DMS153 treated with DMSO at 0.1 percent for 48 hours (cell line): ENCODE measurements at regions not wholly inside any gene's neighbourhood (a gene's known extent, or its start where the extent isn't known, plus 50 kb on each side); places are given as distances from the start of the nearest gene placed in this dataset.

ENCODE experiments used
- DNase-seq: peaks from one replicate; lab custom pipeline; 2025; ENCODE audit not compliant: unreplicated experiment; lab: John Stamatoyannopoulos, UW

DNA sequence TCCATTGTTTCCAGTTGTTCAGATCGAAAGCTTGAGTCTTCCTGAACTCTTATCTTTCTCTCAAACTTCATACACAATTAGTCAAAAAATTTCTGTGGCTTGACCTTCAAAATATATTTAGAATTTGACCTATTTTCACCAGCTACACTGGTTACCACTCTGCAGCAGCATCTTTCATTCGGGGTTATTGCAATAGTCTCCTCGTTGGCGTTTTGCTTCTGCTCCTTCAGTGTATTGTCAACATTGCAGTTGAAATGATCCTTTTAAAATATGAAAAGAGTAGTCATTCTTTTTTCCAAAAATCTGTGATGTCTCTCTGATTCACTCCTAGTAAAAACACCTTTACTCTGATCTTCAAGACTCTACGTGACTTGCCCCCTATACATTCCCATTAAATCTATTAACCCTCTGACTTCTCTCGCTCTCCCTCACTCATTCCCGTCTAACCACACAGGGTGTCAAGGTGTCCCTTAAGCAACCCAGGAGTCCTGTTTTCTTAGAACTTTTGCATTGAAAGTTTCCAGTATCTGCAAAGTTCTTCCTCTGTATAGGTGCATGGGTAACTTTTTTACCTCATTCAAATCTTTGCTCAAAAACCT is 480.2 kb upstream of the B3GALT2 start:
- no peak for DNase-seq

DNA sequence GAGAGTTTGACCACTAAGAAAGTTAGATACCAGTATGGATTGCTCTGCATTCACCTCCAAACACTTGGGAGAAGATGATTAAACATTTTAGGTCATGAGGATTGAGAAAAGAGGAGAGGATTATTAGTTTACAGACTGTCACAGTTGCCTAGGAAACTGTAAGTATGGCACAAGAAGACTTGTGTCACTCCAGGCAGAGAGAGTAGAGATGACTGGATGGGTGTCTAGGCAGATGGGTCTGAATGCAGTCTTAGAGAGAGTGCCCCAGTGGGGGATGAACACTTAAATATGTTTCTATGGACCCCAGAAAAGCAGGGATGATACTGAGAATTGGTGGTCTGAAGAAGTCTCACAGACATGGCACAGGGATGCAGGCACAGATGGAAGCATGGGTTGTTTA is 477.6 kb upstream of the B3GALT2 start:
- DNase-seq: no peak

DNA sequence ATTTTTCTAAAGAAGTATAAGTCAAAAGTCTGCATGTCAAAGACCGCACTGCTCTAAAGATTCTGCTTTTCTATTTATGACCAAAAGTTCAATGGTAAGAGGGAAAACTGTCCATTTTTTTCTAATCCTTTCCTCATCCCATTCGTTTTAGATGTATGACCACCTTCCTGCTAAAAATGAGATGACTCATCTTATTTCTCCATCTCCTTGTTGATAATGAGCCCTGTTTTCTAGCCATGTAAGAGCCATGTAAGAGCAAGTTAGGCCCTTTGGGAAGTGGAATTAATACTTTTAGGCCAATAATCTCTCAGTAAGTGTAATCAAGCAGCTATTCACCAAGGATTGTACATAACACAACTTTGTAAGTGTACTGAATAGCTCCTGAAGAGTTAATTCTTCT is 475.6 kb upstream of the B3GALT2 start:
- DNase-seq: no peak

DNA sequence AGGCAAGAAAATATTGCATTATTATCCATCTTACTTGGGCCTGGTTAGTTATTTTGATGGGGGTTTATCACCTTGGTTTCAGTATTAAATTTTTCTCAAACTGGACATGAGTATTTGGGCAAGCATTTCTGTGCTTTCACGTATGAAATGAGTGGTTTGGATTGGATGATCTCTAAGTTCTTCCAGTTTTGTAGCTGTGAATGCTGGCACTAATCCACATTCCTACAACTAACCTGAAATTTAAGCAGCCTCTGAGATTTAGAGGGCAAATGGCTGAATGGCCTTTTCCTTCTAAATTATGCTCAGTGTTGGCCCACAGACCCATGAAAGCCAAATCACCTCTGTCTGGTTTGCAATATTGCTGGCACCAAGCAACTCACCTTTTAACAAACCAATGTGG is 475.0 kb upstream of the B3GALT2 start:
- DNase-seq: no peak

DNA sequence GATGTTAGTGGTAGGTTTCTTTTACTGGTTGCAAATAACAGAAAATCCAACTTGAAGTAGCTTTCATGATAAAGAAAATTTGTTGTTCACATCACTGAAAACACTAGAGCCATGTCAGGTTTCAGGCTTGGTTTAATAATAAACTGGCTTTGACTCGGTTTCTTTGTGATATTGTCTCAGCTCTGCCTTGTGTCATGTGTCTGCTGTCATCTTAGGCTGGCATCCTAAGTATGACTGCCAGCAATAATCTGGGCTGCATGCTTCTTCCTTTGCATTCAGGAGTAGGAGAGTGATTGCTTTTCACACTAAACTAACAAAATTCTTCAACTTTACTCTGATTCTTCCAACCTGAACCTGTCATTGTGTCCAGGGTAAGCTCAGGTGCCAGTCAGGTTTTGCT is 474.0 kb upstream of the B3GALT2 start:
- no peak for DNase-seq

DNA sequence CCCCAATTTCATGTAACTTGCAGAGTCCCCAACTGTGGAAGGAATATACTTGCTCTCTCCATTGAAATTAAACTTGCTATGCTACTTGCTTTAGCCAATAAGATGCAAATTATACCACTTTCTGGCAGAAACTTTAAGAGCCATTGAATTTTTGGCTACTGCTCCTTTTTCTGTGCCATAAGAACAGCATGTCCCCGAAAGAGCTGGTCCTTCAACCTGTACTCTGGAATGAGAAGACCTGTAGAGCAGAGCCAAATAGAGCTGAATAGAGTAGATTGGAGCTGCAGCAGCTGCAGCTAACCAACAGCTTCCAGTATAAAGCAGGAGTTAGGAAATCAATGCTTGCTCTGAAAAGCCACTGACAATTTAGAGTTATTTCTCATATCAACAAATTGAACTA is 472.3 kb upstream of the B3GALT2 start:
- no peak for DNase-seq

DNA sequence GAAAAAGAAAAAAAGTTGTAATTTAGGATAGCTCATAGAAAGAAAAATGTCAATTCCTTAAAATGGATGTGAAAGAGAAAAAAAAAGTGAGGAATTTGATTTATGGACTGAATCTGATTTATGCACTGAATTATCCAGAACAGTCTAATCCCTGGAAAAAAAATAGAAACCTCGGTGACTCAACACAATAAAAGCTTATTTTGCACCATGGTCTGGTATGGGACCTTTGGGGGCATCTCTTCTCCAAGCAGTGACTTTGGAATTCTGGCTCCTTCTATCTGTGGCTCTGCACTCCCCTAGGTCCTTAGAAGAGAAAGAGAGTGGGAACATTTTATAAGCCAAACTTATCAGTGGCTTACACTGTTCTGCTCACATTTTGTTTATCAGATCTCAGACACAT is 471.7 kb upstream of the B3GALT2 start:
- DNase-seq: no peak

DNA sequence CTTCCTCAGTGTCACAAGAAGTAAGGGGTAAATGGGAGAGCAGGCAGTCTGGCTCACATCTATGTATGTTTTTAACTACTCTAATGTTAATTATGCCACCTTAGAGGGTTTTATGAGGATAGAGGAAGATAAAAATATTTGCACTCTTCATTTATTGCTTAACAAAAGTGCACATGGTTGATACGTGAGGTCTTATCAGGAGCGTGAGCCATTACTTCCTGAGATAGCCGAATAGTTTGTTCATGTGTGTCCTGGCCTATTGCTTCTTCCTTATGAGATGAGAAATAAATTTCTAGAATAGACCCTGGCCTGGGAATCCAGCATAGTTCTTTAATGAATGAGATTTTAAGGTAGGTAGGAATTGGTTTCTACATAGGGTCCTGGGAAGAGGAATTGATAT is 471.1 kb upstream of the B3GALT2 start:
- DNase-seq: no peak

DNA sequence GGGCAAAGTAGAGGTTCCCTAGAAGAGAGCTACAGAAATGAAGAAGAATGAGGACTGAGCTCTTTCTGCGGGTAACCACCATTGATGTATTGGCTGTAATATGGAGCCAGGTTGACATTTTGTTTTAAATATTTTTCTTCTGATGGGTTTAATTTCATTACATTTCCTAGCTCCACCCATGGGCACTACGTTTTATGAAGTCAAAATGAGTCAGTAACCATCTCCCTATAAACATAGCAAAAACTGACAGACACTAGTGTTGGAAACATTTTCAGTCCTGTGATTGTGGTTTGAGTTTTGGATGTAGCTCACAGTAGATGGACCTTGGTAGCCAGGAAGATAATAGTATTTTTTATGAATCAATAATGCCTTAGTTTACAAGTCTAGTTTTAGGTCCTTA is 470.4 kb upstream of the B3GALT2 start:
- no peak for DNase-seq

DNA sequence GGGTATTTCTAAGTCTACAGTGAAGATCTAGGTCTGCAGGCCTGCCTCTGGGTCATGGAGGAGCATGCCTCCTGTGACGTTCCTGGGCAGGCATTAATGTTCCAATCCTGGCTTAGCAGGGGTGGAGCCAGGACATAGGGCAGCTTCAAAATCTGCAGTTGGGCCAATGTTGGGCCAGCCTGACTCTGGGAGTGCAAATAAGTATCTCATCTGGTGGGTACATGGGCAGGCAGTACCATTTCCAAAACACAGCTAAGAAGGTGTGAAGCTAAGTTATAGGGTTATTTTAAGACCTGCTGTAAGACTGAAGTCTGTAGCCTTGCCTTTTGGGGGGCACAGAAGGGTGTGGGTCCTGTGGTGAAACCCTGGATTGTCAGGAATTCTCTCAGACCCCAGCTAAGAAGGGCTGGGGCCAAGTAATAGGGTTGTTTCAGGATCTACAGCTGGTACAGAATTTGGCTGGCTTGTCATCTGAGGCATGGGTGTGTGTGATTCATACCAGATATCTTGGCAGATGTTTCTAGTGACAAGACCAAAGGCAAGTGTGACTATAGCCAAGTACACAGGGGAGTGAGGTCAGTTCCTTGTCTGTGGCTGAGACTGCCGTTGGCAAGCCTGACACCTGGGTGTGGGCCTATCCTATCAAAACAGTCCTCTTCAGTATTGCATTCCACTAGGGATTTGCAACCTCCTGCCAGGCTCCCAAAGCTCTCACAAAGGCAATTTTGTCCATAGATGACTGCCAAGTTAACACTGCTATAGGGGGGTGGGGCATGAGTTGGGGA is 468.7 kb upstream of the B3GALT2 start:
- DNase-seq: no peak

DNA sequence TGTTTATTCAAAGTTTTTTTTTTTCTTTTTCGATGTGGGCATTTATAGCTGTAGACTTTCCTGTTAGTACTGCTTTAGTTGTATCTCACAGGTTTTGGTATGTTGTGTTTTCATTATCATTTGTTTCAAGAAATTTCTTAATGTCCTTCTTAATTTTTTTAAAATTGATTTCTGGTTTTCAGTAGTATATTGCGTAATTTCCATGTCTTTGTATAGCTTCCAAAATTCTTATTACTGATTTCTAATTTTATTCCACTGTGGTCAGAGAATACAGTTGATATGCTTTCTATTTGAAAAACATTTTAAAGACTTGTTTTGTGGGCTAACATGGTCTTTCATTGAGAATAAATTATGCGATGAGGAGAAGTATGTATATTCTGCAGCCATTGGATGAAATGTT is 463.2 kb upstream of the B3GALT2 start:
- no peak for DNase-seq

DNA sequence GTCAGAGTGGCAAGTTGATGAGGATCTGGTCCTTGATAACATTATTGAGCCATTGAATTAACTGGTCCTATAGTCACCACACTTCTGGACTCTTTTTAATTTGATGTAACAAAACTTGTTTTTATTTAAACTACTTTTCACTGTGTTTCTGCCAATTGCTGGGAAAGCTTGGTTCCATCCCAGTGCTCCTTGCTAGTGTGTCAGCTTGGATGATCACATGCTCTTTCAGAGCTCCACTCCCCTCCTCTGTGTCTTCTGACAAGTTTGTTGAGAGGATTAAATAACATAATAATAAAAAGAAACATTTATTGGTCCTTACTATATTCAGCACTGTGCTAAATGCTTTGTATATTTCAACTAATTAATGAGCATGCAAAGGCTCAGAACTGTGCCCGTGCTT is 448.5 kb upstream of the B3GALT2 start:
- DNase-seq: no peak

DNA sequence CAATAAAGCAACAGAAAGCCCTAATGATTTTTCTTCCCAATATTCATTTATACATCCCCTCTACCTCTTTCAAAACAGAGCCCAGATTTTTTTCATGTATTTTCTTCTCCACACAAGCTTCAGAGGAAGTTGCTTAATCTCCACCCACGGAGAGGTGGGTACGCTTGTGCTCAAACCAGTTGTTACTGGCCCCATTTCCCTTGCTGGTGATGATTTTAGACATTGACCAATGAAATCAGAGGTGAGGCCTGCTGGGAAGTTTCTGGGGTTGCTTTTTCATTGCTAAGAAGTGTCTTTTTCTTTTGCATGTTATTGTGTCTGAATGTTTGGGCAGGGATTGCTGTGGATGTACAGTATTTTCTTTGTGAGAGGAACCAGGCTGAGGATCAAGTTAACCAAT is 448.1 kb upstream of the B3GALT2 start:
- no peak for DNase-seq

DNA sequence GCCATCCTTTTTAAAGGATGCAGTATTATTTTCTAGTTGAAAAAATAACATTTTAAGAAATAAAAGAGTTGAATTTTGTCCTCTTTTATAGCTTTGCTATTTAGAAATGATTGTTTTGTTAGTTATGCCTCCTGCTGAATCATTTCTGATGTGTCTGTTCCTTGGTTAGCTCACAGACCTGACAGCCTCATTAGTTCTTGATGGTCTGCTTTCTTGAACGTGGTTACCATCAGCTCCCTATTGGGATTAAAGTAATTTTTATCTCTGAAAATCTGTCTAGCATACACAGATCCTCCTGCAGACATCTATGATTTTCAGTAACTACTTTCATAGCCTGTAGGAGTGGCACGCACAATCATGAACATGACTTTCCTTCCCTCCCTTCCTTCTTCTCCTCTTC is 447.6 kb upstream of the B3GALT2 start:
- DNase-seq: no peak

DNA sequence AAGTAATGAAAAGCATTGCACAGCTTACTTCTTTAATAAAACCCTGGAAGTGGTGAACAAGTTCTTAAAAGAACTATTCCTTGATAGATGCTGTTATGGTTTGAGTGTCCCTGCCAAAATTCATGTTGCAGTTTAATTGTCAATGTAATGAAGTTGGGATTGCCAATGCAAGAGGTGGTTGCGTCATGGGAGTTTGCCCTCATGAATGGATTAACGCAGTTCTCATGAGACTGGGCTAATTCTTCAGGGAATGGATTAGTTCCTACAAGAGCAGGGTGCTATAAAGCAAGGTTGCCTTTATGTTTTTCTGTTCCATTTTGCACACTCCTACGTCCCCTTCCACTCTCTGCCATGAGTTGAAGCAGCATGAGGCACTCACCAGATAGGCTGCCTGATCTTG is 446.7 kb upstream of the B3GALT2 start:
- no peak for DNase-seq

DNA sequence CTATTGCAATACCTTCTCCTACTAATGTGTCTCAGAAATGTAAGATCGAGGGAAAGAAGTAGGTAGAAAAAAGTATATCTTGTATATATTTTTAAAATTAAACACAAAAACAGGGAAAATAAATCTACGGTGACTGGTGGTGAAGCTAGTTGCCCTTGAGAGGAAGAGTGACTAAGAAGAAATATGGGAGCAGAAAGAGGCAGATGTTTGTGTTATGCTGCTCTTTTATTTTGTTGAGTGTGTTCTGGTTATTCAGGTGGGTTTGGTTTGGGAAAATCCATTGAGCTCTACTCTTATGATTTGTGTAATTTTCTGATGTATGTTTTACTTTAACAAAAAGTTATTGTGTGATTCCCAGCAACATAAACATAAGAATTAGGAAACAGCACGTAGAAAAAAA is 444.9 kb upstream of the B3GALT2 start:
- no peak for DNase-seq

DNA sequence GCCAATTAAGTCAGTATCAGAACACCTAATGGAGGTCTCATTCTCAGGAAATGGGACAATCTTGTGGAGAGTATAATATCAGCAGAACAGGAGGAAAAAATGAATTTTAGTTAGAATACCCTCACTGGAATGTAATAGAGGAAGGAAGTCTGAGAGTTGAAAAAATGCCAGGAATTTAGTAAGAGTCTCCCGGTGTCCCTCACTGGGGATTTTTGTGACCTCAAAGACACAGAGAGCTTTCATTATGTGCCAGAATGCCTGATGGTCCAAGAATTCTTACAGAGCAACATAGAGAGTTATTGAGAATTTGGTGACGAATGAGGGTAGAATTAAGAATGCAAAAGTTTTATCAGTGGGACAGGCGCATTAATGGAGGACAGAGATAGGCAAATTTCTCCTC is 443.5 kb upstream of the B3GALT2 start:
- DNase-seq: no peak

DNA sequence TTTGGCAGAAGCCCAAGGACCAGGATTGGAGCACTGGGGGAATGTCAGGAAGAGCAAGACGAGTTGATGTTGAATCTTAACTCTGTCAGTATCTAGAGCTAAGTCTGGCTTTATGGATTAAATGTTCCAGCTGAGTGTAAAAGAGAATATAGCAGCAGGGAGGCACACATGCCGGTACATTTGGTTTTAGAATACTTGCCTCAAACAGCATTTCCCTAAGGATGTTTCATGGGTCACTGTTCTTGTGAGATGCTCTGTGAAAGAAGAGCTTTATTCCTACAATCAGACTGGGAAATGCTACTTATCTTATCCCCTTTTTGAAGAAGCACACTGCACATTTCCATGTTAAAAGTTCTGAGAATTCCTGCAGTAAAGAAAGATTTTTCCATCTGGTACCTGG is 440.3 kb upstream of the B3GALT2 start:
- DNase-seq: no peak

DNA sequence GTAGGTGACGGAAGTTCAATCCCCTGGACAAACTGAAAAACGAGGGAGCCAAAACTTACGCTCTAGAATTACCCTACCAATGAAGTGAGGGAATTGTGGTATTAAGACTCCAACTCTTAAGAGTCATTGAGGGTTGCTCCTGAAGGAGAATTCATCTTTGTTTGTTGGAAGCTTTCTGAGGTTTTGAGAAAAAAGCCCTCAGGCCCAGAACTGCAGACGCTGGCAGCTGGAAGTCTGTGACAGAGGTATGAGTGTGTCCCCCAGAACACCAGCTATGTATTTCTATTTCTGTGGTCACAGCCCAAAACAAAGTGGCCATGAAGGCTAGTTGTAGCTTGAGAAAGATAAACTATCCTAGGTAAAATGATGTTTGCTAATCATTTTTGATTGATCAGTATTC is 438.8 kb upstream of the B3GALT2 start:
- DNase-seq: no peak

DNA sequence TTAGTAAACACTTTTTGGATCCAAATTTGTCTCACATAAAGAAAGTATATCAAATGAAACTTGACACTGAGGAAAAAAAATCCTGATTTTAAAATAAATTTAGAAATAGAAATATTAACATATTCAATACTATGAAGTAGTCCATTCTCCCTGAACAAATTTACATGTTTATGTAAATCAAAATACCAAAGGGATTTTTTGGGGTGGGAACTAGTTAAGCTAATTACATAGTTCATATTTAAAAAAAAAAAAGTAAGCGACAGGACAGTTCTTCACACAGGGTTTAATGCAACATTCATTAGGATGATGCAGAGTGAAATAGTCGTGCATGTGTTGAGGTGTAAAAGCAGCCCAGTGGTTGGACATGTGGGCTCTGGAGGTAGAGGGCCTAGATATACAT is 433.5 kb upstream of the B3GALT2 start:
- DNase-seq: no peak

DNA sequence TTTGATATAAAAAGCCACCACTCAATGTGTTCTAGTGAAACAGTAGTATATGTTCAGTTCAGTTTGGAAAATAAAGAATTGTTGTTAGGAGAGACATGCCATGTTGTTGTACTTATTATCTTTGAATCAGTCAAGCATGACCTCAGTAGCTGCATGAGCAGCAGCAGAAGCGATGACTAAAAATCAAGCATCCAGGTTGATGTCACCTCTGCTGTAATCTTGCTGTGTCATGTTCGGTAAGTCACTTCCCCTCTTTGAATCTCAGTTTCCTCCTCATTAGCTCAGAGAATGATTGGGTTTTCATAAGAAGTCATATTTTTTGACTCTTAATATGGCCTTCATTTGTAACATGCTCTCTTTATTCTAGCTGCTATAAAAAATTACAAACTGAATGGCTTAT is 428.4 kb upstream of the B3GALT2 start:
- no peak for DNase-seq

DNA sequence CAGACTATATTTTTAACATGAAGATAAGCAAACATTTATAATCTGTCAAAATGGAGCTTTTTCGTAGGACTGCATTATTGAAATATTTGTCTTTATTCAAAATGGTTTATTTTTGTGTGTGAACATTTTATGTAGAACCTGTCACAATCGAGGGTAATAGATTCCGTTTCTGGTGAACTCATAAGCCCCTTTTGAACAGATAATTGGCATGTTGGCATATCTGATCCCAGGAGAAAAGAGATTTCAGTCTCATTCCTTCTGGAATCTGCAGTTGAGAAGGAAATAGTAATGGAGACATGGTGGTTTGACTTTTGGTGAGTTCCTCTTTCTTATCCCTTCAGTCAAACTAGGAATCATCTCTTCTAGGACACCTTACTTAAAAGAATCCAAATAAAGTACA is 427.9 kb upstream of the B3GALT2 start:
- DNase-seq: no peak

DNA sequence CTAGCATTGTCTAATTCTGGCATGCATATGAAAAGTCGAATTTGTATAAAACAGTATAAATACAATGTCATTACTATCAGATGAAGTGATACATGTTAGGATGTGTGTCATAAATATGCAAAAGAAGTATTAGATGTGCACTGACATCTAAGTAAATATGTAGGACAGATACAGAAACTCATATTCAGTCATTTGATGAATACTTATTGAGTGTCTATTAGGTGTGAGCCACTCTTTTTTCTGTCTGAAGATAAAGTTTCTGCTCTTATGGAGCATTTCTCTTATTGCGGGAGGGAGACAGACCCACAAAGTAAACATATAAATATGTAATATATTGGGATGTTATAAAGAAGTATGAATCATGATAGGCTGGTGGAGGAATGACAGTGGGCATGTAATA is 426.6 kb upstream of the B3GALT2 start:
- DNase-seq: no peak
